Ramos (cell line): ENCODE measurements at regions not wholly inside any gene's neighbourhood (a gene's known extent, or its start where the extent isn't known, plus 50 kb on each side); places are given as distances from the start of the nearest gene placed in this dataset.

ENCODE experiments used
- in situ Hi-C: fragments of 300-500 bp; cut with MboI; formaldehyde crosslinking; loops from one replicate; pipeline ENCODE4 v1.14.3; 2022; ENCODE audit warnings: low sequenced_read_pairs; ENCODE audit not compliant: unreplicated experiment

- in situ Hi-C loops = no loop called here
Measured at GRCh38 chr2:217206016-217206725, 346.3 kb upstream of the TNP1 start.

- in situ Hi-C loops = no loop called here
Measured at GRCh38 chr2:217204358-217204757, 344.5 kb upstream of the TNP1 start.

GRCh38 chr2:217203086-217203485, 343.2 kb upstream of the TNP1 start:
- in situ Hi-C loops = no loop called here

GRCh38 chr2:217199255-217199630, 339.4 kb upstream of the TNP1 start:
- in situ Hi-C loops = no loop called here

- in situ Hi-C loops = no loop called here
Measured at GRCh38 chr2:217195658-217196446, 336.0 kb upstream of the TNP1 start.

- in situ Hi-C loops = no loop called here
Measured at GRCh38 chr2:217195016-217195415, 335.2 kb upstream of the TNP1 start.

GRCh38 chr2:217193431-217194340, 333.8 kb upstream of the TNP1 start:
- in situ Hi-C loops = no loop called here

GRCh38 chr2:217192366-217192765, 332.5 kb upstream of the TNP1 start:
- in situ Hi-C loops = no loop called here

- in situ Hi-C loops = no loop called here
Measured at GRCh38 chr2:217189747-217190146, 329.9 kb upstream of the TNP1 start.

GRCh38 chr2:217189131-217189530, 329.3 kb upstream of the TNP1 start:
- in situ Hi-C loops = no loop called here

GRCh38 chr2:217186668-217187159, 326.9 kb upstream of the TNP1 start:
- in situ Hi-C loops = no loop called here

GRCh38 chr2:217186152-217186551, 326.3 kb upstream of the TNP1 start:
- in situ Hi-C loops = no loop called here

- in situ Hi-C loops = no loop called here
Measured at GRCh38 chr2:217185265-217185995, 325.6 kb upstream of the TNP1 start.

- in situ Hi-C loops = no loop called here
Measured at GRCh38 chr2:217184242-217184641, 324.4 kb upstream of the TNP1 start.

GRCh38 chr2:217183471-217183870, 323.6 kb upstream of the TNP1 start:
- in situ Hi-C loops = no loop called here

GRCh38 chr2:217182926-217183325, 323.1 kb upstream of the TNP1 start:
- in situ Hi-C loops = no loop called here

GRCh38 chr2:217181512-217181911, 321.6 kb upstream of the TNP1 start:
- in situ Hi-C loops = no loop called here

GRCh38 chr2:217179854-217180253, 320.0 kb upstream of the TNP1 start:
- in situ Hi-C loops = no loop called here

- in situ Hi-C loops = no loop called here
Measured at GRCh38 chr2:217178341-217178740, 318.5 kb upstream of the TNP1 start.

- in situ Hi-C loops = no loop called here
Measured at GRCh38 chr2:217177720-217178119, 317.9 kb upstream of the TNP1 start.
